ENCODE measurements at regions not wholly inside any gene's neighbourhood (a gene's known extent, or its start where the extent isn't known, plus 50 kb on each side); places are given as distances from the start of the nearest gene placed in this dataset.
"Not testable (repeated sequence)": the region's sequence is repeated elsewhere in the genome, so short reads cannot be mapped to it uniquely, and the experiment has no call there.

DNA sequence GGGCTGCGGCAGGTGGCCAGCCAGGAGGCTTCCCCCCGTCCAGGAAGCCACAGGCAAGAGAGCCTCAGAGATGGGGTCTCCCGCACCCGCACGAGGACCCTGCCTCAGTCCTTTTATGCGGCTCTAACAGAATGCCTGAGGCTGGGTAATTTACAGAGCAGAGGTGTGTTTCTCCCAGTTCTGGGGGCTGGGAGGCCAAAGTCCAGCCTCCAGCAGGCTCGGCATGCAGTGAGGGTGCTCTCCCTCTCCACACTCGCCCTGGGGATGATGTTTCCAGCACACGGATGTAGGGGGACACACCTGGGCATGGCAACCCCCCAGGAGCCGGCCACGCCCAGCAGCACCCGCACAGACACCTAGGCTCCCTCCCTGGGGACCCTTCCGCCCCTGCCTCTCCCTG, 95.4 kb upstream of the PPP1R26 start:
- Histone ChIP-seq H3K9me3 (ENCODE audit: insufficient read depth, low read depth, low read length) (peaks cover 6% of the 10 kb centered on the region; the same call in 1 of the 2 replicates), H3K36me3 (ENCODE audit: insufficient read depth, low read length) (no peaks in the 10 kb centered on the region), H3K9ac (ENCODE audit: low read depth, low read length, poor library complexity, severe bottlenecking) (no peak overlapping the region), H3K4me1 (ENCODE audit: insufficient read depth, low read length, poor library complexity, severe bottlenecking) (no peaks in the 10 kb centered on the region), H3K9me2 (replicated peaks; ENCODE audit: low read depth, low read length) (no peaks in the 10 kb centered on the region), H3K4me3 (ENCODE audit: low read length, poor library complexity, severe bottlenecking) (no peak overlapping the region), H4K20me1 (ENCODE audit: insufficient read depth, low read length, poor library complexity, severe bottlenecking) (no peaks in the 10 kb centered on the region), H3K4me2 (ENCODE audit: low read depth, low read length, poor library complexity, severe bottlenecking) (no peak overlapping the region), H2AFZ (ENCODE audit: low read length) (no peak overlapping the region), H3K27me3 (ENCODE audit: insufficient read depth, low read length, poor library complexity, severe bottlenecking) (no peaks in the 10 kb centered on the region), H3K79me2 (ENCODE audit: insufficient read depth, low read length) (no peaks in the 10 kb centered on the region), H3F3A (ENCODE audit: low read depth) (no peaks in the 10 kb centered on the region)
- TF ChIP-seq, protein P1, sequence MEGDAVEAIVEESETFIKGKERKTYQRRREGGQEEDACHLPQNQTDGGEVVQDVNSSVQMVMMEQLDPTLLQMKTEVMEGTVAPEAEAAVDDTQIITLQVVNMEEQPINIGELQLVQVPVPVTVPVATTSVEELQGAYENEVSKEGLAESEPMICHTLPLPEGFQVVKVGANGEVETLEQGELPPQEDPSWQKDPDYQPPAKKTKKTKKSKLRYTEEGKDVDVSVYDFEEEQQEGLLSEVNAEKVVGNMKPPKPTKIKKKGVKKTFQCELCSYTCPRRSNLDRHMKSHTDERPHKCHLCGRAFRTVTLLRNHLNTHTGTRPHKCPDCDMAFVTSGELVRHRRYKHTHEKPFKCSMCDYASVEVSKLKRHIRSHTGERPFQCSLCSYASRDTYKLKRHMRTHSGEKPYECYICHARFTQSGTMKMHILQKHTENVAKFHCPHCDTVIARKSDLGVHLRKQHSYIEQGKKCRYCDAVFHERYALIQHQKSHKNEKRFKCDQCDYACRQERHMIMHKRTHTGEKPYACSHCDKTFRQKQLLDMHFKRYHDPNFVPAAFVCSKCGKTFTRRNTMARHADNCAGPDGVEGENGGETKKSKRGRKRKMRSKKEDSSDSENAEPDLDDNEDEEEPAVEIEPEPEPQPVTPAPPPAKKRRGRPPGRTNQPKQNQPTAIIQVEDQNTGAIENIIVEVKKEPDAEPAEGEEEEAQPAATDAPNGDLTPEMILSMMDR (conservative IDR thresholded peaks at IDR 0.05; ENCODE audit: low read length), result no peak
- no peak for TF ChIP-seq EZH2phosphoT487 (IDR thresholded peaks at IDR 0.05; ENCODE audit: borderline replicate concordance)

DNA sequence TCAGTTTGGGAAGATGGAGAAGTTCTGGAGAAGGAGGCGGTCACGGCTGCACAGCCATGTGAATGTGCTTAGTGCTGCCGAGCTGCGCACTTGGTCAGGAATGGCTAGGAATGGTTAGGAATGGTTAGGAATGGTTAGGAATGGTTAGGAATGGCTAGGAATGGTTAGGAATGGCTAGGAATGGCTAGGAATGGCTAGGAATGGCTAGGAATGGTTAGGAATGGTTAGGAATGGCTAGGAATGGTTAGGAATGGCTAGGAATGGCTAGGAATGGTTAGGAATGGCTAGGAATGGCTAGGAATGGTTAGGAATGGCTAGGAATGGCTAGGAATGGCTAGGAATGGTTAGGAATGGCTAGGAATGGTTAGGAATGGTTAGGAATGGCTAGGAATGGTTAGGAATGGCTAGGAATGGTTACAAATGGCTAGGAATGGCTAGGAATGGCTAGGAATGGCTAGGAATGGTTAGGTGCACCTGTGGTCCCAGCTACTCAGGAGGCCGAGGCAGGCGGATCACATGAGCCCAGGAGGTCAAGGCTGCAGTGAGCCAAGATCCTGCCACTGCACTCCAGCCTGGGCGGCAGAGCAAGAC, 94.7 kb upstream of the PPP1R26 start:
- H3K36me3 ChIP-seq (ENCODE audit: insufficient read depth, low read length); H3K4me1 ChIP-seq (ENCODE audit: insufficient read depth, low read length, poor library complexity, severe bottlenecking); H3F3A ChIP-seq (ENCODE audit: low read depth); H3K4me3 ChIP-seq (ENCODE audit: low read length, poor library complexity, severe bottlenecking); H4K20me1 ChIP-seq (ENCODE audit: insufficient read depth, low read length, poor library complexity, severe bottlenecking); H3K9me3 ChIP-seq (ENCODE audit: insufficient read depth, low read depth, low read length); H3K9me2 ChIP-seq (replicated peaks; ENCODE audit: low read depth, low read length); H3K79me2 ChIP-seq (ENCODE audit: insufficient read depth, low read length); H3K9ac ChIP-seq (ENCODE audit: low read depth, low read length, poor library complexity, severe bottlenecking); H2AFZ ChIP-seq (ENCODE audit: low read length); H3K4me2 ChIP-seq (ENCODE audit: low read depth, low read length, poor library complexity, severe bottlenecking); H3K27me3 ChIP-seq (ENCODE audit: insufficient read depth, low read length, poor library complexity, severe bottlenecking): not testable (repeated sequence)

DNA sequence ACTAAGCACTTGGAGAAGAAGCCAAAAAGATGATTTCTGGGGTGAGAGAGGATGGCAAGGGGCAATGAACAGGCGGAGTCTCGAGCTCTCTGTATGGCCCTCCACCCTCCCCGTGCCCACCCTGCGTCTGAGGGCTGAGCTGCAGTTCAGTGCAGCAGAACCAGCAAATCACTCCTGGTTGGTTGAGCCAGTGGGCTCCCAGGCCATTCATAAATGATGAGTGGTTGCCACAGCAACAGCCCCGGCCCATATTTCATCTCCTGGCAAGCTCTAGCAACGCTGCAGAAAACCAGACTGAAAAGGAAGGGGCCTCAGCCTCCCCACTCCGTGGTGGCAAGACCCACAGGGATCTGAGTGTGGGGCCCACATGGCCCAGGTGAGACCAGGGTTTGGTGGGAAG, 93.8 kb upstream of the PPP1R26 start:
- TF ChIP-seq, protein P1 (conservative IDR thresholded peaks at IDR 0.05; ENCODE audit: low read length), result no peak
- TF ChIP-seq EZH2phosphoT487 (IDR thresholded peaks at IDR 0.05; ENCODE audit: borderline replicate concordance), result no peak
- H2AFZ ChIP-seq (ENCODE audit: low read length), result no peak overlapping the region
- H3K4me3 ChIP-seq (ENCODE audit: low read length, poor library complexity, severe bottlenecking), result no peak overlapping the region

DNA sequence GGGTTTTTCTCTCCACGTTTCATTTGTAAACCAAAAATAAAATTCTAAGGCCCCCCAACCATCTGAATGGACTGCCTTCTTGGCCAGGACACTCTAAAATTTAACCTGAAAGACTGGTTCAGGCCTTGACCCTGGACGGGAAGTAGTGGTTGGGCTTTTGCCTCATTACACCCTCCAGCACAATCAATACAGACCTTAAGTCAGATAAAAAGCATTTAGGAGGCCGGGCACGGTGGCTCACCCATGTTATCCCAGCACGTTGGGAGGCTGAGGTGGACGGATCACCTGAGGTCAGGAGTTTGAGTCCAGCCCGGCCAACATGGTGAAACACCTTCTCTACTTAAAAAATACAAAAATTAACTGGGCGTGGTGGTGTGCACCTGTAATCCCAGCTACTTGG, 91.6 kb upstream of the PPP1R26 start:
- H3K36me3 ChIP-seq (ENCODE audit: insufficient read depth, low read length), result no peaks in the 10 kb centered on the region
- H3K9ac ChIP-seq (ENCODE audit: low read depth, low read length, poor library complexity, severe bottlenecking), result no peak overlapping the region
- H3K4me1 ChIP-seq (ENCODE audit: insufficient read depth, low read length, poor library complexity, severe bottlenecking), result no peaks in the 10 kb centered on the region

More for the DNA sequence above, 93.8 kb upstream of the PPP1R26 start:
- no peaks in the 10 kb centered on the region for H4K20me1 ChIP-seq (ENCODE audit: insufficient read depth, low read length, poor library complexity, severe bottlenecking)
- no peaks in the 10 kb centered on the region; the same call in 1 of the 2 replicates for H3K9me3 ChIP-seq (ENCODE audit: insufficient read depth, low read depth, low read length)
- no peaks in the 10 kb centered on the region for H3K27me3 ChIP-seq (ENCODE audit: insufficient read depth, low read length, poor library complexity, severe bottlenecking)
- H3F3A ChIP-seq (ENCODE audit: low read depth), result no peaks in the 10 kb centered on the region
- no peak overlapping the region for H3K9ac ChIP-seq (ENCODE audit: low read depth, low read length, poor library complexity, severe bottlenecking)
- H3K36me3 ChIP-seq (ENCODE audit: insufficient read depth, low read length), result no peaks in the 10 kb centered on the region
- H3K9me2 ChIP-seq (replicated peaks; ENCODE audit: low read depth, low read length), result no peaks in the 10 kb centered on the region
- H3K79me2 ChIP-seq (ENCODE audit: insufficient read depth, low read length), result no peaks in the 10 kb centered on the region
- no peaks in the 10 kb centered on the region for H3K4me1 ChIP-seq (ENCODE audit: insufficient read depth, low read length, poor library complexity, severe bottlenecking)
- H3K4me2 ChIP-seq (ENCODE audit: low read depth, low read length, poor library complexity, severe bottlenecking), result no peak overlapping the region

More for the DNA sequence above, 91.6 kb upstream of the PPP1R26 start:
- Histone ChIP-seq H3K79me2 (ENCODE audit: insufficient read depth, low read length) (no peaks in the 10 kb centered on the region), H3F3A (ENCODE audit: low read depth) (no peaks in the 10 kb centered on the region), H2AFZ (ENCODE audit: low read length) (no peak overlapping the region), H3K4me2 (ENCODE audit: low read depth, low read length, poor library complexity, severe bottlenecking) (no peak overlapping the region), H3K9me2 (replicated peaks; ENCODE audit: low read depth, low read length) (no peaks in the 10 kb centered on the region), H3K9me3 (ENCODE audit: insufficient read depth, low read depth, low read length) (peaks cover 2% of the 10 kb centered on the region; the same call in 1 of the 2 replicates), H4K20me1 (ENCODE audit: insufficient read depth, low read length, poor library complexity, severe bottlenecking) (no peaks in the 10 kb centered on the region), H3K27me3 (ENCODE audit: insufficient read depth, low read length, poor library complexity, severe bottlenecking) (no peaks in the 10 kb centered on the region), H3K4me3 (ENCODE audit: low read length, poor library complexity, severe bottlenecking) (no peak overlapping the region)
- TF ChIP-seq, protein P1 (conservative IDR thresholded peaks at IDR 0.05; ENCODE audit: low read length), result no peak
- TF ChIP-seq EZH2phosphoT487 (IDR thresholded peaks at IDR 0.05; ENCODE audit: borderline replicate concordance), result no peak

Data from Loucy (cell line).